ENCODE measurements at regions not wholly inside any gene's neighbourhood (a gene's known extent, or its start where the extent isn't known, plus 50 kb on each side); places are given as distances from the start of the nearest gene placed in this dataset.

- TF ChIP-seq CTCF (IDR thresholded peaks at IDR 0.05) (no peak), POLR2A (IDR thresholded peaks at IDR 0.05) (no peak)
Measured at GRCh38 chr2:71944806-71945602, 202.7 kb downstream of the CYP26B1 start.
